ENCODE measurements at regions not wholly inside any gene's neighbourhood (a gene's known extent, or its start where the extent isn't known, plus 50 kb on each side); places are given as distances from the start of the nearest gene placed in this dataset.
A peak's percentile ranks its signal among the peaks of the same experiment; 100 is the strongest.

DNA sequence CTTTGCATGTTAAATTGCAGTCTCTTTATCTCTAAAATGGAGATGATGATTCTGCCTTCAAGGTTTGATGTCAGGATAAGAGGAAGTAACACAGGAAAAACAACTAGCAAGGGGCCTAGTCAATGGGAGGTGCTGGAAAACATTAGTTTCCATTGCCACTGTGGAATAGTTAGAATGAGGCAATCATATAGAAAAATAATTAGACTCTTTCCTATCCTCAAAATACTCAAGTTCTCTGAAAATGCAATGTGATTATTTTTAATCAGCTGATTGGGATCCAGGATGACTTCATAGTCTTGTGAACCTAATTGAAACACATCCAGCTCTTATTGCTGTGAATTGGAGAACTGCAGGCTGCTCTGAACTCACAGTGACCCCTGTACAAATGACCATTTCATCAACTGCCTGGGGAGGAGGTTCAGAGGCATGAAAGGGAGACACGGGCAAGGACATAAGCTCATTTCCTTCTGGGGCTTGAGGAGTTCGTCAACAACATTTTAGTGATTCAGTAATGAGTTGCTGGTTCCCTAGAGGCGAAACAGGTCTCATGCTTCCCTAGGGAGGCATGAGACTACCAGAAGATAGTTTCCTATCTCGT lies 422.5 kb downstream of the LPIN1 start:
- DNase-seq (ENCODE audit: low read depth): peak; percentile 82

DNA sequence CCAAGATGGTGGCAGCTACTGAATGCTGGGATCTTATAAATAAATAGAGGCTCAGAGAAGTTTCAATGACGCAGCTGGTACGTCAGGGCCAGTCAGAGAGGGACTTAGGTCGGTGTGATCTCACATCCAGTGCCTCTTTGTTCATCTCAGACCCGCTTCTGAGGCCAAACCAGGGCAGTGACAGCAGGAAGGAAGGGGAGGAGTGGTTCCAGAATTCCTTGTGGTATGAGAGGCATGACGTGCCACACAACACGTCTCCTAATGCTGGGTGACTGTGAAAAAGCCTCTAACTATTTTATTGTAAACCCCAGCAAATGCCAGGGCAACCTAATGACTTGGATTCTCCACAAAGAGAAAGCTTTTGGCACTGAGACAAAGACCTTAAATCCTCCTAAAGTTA lies 423.3 kb downstream of the LPIN1 start:
- peak; percentile 78 for DNase-seq (ENCODE audit: low read depth)

DNA sequence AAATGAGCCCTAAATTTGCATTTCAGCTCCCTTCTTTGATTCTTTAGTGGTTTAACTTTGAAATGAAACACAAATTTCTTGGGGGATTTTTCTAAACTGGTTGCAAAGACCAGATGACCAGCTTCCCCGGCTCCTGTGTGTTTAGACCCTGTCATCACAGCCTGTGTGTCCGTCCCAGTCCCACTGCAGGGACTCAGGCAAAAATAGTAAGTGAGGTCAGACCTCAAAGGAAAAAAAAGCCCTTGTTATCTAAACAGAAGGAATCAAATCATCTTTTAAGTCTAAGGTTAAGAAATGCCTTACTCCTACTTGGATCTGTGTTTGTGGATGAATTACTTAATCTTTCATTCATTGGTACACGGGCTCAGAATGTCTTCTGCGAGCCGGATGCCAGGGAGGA lies 423.7 kb downstream of the LPIN1 start:
- no peak for DNase-seq (ENCODE audit: low read depth)

DNA sequence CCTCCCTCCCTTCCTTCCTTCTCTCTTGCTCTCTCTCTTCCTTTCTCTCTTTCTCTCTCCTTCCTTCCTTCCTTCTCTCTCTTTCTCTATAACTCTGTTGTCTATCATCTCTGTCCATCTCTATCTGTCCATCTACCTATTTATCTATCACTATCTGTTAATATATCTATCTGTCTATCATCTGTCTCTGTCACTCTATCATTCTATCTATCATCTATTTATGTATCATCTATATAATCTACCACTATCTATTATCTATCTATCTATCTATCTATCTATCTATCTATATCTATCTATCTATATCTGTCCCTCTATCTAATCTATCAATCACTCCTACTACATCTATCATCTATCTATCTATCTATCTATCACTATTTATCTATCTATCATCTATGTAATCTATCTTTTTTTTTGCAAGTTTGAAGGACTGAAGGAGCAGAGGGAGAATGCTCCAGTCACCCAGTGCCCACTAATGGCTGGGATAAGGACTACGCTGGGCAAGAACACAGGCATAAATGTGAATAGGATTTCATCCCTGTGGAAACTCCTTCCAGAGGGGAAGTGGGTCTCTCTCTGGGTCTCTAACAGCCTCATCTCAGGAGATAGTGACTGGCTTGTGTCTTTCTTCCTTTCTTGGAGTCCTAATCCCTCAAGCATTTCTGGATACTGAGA lies 427.0 kb downstream of the LPIN1 start:
- DNase-seq (ENCODE audit: low read depth): no peak

DNA sequence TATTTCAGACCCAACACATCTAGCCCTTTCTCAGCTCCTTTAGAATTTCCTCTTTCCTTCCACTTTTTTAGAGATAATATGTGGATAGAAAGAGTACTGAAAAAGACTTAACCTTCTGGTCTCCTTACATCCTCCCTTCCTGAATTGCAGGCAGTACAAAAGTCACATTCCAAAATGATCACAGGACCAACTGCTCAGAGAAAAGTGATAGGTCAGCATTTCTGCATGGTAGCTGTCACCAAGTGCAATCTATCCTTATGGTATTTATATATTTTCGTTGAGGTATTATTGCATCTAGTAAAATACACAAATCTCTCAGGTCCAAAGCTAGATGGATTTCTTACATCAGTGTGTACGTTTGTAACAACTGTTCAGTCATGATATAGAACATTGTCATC lies 427.5 kb downstream of the LPIN1 start:
- DNase-seq (ENCODE audit: low read depth): no peak

DNA sequence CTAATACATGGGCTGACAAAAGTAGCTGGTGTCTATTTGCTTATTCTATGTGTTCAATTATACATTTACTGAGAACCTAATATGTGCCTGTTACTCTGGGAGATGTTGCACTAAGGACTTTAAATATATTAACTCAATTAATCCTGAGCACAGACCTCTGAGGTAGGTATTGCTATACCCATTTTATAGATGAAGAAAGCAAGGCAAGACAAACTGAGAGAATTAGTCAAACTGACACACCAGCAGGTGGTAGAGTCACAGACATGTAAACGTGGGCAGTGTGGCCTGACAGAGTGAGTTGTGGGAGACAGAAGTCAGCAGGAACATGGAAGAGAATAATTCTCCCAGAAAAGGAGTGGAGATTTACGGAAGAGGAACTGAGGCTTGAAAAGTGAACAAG lies 428.9 kb downstream of the LPIN1 start:
- no peak for DNase-seq (ENCODE audit: low read depth)

DNA sequence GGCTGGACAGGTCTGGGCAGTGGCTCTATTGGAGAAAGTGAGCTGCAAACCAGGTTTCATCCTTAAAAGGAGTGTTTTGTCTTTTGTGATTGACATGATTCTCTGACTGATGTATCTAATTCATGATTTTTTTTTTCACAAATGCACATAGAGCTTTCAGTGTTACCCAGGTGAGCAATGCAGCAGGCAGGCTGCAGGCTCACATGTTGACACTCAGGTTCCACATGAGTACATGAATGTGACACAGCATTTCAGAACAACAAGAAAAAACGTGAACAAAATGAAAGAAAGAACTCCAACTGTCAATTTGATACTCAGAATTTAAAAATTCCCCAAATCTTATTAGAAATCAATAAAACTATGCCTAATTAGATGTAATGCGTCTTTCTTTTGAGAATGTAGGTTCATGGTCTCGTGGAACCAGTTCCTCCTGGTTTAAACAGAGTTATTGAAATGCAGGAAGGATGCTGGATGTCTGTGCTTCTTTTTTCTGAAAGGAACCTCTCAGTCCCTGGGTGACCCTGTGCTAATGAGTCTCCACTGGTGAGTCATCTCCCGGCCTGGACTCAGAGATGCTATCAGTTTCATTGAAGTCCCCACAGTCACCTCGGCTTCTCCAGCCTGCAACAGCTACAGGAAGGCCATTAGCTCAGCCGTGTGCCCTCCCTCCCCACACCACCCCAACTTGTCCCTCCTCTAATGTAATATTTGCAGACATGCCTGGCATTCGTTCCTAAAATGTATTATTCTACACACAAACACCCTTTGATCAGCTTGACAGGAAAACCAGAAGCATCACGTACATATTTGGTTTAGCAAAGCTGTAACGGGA lies 430.4 kb downstream of the LPIN1 start:
- DNase-seq (ENCODE audit: low read depth): peak; percentile 57

DNA sequence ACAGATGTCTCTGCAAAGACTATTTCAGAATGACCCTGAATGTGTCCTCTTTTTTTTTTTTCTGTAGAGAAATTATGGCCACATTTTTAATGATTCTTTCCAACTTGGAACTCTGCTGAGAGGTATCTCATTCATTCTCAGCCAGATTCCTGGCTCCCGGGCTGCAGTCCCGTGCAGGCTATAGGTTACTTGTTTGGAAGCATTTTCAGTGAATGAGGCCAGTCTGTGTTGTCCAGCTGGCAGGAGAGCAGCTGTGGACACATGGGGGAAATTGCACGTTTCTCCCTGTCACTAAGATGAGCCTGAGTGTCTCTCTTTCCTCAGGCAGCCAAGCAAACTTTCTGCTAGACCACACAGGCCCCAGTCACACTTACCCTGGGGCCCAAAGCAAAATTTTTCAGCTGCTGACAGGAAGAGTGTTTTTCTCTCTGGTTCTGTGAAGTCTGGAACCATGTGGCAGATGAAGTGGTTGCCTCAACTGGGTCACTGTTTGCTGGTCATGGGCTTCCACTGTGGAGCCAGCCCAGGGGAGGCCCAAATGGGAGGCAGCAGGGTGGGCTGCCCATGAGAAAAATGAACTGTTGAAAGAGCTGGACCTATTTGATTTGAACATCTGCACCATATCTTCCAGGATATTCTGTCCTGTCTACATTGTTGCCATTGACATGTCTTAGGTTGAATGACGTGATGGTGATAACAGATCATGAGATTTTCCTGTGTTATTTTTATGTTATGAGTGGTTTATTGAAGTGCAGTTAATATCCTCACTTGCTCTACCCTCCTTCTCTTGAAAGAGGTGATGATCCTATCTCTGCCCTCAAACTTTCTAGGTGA lies 431.2 kb downstream of the LPIN1 start:
- peak; percentile 64 for DNase-seq (ENCODE audit: low read depth)

DNA sequence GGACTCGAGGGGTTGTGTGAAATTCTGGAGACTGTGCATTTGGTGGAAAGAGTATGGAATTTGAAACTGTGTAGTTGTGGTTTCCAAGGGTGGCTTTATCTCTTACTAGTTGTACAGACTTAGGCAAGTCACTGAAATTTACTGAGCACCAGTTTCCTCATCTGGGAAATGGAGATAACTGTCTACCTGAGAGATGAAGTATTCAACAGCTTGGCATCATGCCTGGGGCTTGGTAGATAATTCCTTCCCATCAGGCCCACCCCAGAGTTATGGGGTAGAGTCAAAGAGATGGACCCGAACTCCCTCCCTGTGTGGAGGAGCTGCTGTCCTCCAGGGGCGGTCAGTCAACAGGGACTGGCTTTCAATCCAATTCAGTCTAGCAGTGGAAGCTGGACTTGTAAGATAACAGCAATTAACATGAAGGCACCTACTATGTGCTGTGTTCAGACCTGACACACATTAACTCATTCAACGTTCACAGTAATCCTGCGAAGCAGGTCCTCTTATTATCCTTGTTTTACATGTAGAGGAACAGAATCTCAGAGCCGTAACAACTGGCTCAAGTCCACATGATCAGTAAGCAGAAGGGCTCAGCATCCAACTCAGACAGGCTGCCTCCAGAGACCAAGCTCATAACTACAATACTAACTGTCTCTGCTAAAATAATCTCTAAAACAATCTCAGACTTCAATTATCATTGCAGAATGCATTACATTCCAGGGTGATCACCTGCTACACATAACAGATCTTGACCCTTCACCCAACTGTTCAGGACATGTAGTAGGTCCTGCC lies 432.1 kb downstream of the LPIN1 start:
- DNase-seq (ENCODE audit: low read depth): no peak

DNA sequence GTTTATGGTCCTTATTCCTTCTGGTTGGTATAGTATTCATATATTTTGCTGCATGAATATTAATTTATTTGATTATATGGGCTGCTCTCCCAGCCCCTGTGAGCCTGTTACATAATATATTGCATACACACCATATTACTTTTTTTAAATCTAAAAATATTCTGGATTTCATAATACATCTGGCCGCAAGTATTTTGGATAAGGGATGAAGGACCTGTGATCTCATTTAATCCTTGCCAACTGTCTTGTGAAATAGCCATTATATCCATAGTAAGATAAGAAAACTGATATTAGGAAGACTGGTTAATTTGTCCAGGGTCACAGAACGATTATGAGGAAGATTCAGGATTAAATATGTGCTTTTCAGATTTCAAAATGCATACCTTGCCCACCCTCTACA lies 433.6 kb downstream of the LPIN1 start:
- DNase-seq (ENCODE audit: low read depth): no peak

DNA sequence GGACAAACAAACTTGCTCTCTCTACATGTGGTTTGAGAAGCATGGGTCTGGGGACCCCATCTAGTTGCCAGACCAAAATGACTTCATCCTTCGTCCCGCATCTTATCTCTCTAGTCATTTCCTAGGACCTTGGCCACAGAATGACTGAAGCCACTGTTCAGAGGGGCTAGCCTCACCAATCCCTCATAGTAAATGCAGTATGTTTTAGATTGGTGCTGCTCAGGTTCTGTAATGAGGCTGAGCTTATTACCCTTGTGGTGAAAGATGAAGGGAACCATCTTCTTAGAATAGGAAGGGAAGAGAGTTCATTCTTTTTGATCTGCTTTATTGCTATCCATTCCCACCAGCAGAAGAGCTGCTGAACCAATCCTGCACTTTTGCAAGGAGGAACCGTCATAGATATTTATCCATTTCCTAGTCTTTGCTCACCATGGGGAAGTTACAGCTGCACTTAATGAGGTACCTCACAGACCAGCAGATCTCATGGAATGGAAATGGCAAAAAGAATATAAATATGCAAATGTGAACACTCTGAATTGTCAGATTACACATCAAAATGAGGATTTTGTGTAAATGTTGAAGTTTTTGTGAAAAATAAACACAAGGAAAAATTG lies 436.7 kb downstream of the LPIN1 start:
- DNase-seq (ENCODE audit: low read depth): no peak

DNA sequence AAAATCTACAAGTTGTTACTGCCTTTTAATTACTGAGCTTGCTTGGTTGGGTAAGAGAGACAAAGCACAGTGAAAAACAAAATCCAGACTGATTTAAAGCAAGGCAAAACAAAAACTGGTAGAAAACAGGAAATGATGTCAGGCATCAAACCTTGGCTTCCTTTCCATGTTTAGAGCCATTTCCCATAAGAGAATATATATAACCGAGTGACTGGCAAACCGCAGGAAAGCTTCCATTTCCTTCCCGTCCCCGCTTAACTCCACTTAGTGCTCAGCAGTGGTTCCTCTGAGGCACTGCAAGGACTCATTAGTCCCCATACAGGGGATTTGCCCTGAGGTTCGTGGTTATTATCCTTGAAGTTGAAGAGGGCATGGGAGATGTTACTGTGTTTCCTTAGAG lies 446.3 kb downstream of the LPIN1 start:
- no peak for DNase-seq (ENCODE audit: low read depth)

DNA sequence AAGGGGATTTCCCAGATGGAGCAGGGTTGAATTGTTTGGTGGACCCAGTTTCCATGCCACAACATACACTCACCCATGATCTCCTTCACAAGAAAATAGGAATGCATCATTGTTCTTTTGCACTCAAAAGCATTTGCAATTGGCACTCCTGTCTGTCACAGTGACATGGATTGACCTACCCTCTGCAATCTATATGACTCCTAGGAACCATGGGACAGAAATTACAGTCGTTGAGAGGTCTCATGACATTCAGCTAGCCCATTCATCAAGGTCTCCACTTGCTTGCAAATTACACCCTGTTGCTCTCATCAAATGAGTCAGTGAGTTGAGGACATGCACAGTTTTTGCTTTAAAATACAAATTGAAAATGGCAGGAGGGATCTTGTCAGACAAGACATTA lies 448.5 kb downstream of the LPIN1 start:
- no peak for DNase-seq (ENCODE audit: low read depth)

DNA sequence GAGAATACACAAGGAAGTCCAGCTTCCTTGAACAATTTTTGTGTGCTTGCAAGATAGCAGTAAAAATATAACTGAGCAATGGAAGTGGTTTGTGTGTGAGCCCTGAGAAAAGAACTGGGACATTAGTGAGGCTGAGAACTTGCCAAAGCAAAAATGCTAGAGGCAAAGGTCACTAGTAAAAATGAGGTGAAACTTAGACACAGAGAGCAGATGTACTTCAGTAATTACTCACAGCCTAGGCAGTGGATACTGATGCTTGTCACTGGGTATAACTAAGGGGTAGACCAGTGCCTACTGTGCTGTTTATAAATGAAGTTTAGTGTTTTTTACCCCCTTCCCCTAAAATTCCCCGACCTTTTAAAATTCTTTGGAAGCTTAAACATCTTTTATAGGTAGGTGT lies 450.1 kb downstream of the LPIN1 start:
- no peak for DNase-seq (ENCODE audit: low read depth)

DNA sequence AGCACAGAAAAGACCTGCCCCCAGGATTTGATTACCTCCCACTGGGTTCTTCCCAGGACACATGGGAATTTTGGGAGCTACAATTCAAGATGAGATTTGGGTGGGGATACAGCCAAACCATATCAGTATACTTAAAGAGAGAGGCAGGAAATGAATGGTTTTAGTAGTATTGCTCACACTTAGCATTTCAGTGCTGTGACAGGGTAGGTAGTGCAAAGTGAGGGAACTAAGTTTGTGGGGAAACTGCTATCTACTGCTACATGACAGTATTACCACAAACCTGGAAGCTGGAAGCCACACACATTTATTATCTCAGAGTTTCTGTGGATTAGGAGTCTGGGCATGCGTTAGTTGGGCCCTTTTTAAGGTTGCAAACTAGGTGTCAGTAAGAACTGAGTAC lies 450.7 kb downstream of the LPIN1 start:
- no peak for DNase-seq (ENCODE audit: low read depth)

DNA sequence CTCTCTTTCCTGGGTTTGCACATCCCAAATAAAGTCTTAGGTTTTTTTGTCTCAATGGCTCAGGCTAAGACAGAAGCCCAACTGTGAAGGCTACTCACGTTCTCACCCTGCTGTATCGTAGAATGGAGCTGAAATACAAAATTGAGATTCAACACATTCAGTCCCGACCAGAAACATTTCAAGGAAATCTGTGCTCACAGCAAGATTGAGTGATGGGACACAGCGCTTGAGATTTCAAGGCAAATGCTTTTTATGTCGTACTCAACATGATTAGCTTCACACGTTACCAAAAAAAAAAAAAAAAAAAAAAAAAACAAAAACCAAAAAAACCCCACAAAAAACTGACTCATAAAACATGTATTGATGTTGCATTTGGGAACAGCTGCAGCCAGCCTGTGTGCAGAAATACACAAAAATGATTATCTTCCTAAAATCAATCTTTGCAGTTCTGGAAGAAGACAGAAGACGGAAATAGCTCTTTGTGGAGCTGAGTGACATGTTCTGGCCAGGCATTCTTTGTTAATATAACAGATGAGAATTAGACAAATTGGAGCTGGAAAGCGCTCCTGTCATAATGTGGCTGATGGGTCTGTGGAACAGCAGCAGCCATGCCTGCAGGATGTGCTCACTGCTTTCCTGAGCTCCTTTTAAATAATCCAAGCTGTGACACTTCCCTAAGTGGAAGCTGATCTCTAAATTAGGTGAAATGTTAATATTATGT lies 453.2 kb downstream of the LPIN1 start:
- no peak for DNase-seq (ENCODE audit: low read depth)

DNA sequence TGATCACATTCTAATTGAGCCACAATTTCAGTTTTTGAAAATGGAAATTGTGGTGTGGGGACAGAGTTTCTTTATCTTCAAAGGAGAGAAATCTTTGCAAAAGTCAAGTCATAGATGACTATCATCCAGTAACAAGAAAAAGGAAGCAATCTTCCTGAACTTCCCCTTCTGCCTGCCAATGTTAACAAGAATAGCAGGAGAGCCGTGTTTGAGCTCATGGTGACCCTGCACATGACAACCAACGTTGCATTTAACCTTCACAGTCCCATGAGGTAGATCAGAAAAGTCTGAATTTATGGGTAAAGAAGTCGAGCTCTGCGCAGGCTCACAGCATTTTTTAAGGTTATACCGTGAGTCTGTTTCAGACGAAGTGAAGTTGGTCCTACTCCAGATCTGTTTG lies 454.9 kb downstream of the LPIN1 start:
- no peak for DNase-seq (ENCODE audit: low read depth)

DNA sequence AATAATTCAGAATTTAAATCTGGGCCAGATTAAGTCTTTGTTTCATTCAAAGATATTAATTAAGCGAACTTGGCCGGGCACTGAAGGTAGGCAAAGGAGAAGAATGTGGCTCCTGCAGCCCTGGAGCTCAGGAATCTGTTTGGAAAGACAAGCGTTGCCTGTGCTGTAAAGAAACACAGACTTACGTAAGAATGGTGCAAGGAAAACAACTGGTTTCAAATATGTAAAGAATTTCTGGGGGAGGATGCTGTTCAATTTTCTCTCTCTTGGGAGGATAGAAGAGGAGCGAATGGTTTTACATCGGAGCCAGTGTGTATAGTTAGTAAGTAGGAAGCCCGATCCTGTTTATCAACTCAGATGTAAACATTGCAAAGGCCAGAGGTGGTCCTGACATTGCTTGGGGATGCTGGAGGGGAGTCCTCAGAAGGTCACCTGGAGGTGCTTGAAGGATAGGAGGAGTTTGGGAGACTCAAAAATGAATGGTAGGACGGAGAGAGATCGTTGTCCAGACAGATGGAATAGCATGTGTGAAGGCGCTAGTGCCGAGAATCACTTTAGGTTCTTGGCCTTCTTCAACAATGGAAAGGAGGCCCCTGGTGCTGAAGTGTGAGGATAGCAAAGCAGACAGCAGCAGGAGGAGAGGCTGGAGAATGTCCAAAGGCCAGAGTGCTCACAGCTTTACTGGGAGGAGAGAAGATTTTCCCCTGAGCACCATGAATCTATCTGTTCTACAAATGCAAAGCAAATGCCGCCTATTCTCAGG lies 456.1 kb downstream of the LPIN1 start:
- no peak for DNase-seq (ENCODE audit: low read depth)

DNA sequence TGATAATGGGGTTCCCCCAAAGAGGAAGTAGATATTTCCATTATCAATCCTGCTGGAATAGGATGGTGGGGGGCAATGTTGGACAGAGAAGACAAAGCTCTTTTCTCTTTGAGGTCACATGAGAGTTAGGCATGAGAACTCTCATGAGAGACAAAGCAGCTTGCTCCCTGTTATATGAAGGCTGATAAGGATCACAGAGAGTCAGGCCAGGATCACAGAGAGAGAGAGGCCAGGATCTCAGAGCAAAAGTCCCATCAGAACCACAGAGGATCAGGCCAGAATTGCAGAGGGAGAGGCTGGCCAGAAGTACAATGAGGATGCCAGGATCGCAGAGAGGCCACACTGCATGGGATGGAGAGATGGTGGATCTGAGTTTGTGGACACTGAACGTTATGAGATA lies 457.1 kb downstream of the LPIN1 start:
- no peak for DNase-seq (ENCODE audit: low read depth)

DNA sequence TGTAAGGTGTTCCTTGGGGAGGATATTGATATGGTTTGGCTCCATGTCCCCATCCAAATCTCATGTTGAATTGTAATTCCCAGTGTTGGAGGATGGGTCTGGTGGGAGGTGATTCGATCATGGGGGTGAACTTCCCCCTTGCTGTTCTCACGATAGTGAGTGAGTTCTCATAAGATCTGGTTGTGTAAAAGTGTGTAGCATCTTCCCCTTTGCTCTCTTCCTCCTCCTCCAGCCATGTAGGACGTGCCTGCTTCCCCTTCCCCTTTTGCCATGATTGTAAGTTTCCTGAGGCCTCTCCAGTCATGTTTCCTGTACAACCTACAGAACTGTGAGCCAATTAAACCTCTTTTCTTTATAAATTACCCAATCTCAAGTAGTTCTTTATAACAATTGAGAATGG lies 458.7 kb downstream of the LPIN1 start:
- no peak for DNase-seq (ENCODE audit: low read depth)
